OCI-LY1 (cell line): ENCODE measurements at regions not wholly inside any gene's neighbourhood (a gene's known extent, or its start where the extent isn't known, plus 50 kb on each side); places are given as distances from the start of the nearest gene placed in this dataset.

Experiments
- EZH2 ChIP-seq: fragments of 200-600 bp; sonication (generic), shearing (Covaris generic); IDR thresholded peaks from 2 replicates; pipeline ENCODE4 v1.8.0; 2017; ENCODE audit warnings: borderline replicate concordance, mixed run types, mild to moderate bottlenecking, antibody characterized with exemption, low read length, moderate library complexity, mixed read lengths
- TF ChIP-seq, protein P1 (sequence below): fragments of 200-600 bp; sonication (generic), shearing (Covaris generic); IDR thresholded peaks from 2 replicates; pipeline ENCODE4 v1.5.1; 2017; ENCODE audit warnings: mild to moderate bottlenecking, antibody characterized with exemption, low read length, moderate library complexity, mixed read lengths

GRCh38 chr6:91660893-91661292 is 1074.0 kb upstream of the MAP3K7 start:
- TF ChIP-seq, protein P1, sequence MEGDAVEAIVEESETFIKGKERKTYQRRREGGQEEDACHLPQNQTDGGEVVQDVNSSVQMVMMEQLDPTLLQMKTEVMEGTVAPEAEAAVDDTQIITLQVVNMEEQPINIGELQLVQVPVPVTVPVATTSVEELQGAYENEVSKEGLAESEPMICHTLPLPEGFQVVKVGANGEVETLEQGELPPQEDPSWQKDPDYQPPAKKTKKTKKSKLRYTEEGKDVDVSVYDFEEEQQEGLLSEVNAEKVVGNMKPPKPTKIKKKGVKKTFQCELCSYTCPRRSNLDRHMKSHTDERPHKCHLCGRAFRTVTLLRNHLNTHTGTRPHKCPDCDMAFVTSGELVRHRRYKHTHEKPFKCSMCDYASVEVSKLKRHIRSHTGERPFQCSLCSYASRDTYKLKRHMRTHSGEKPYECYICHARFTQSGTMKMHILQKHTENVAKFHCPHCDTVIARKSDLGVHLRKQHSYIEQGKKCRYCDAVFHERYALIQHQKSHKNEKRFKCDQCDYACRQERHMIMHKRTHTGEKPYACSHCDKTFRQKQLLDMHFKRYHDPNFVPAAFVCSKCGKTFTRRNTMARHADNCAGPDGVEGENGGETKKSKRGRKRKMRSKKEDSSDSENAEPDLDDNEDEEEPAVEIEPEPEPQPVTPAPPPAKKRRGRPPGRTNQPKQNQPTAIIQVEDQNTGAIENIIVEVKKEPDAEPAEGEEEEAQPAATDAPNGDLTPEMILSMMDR, result no peak
- TF ChIP-seq EZH2, result no peak
